ENCODE measurements at regions not wholly inside any gene's neighbourhood (a gene's known extent, or its start where the extent isn't known, plus 50 kb on each side); places are given as distances from the start of the nearest gene placed in this dataset.

- Histone ChIP-seq H3F3A (ENCODE audit: low read depth) (no peaks in the 10 kb centered on the region), H4K20me1 (ENCODE audit: insufficient read depth, low read length, poor library complexity, severe bottlenecking) (no peaks in the 10 kb centered on the region), H3K9me3 (ENCODE audit: insufficient read depth, low read depth, low read length) (no peaks in the 10 kb centered on the region), H3K4me3 (ENCODE audit: low read length, poor library complexity, severe bottlenecking) (no peak overlapping the region), H3K27me3 (ENCODE audit: insufficient read depth, low read length, poor library complexity, severe bottlenecking) (no peaks in the 10 kb centered on the region), H3K9ac (ENCODE audit: low read depth, low read length, poor library complexity, severe bottlenecking) (no peak overlapping the region), H3K36me3 (ENCODE audit: insufficient read depth, low read length) (no peaks in the 10 kb centered on the region), H2AFZ (ENCODE audit: low read length) (no peak overlapping the region), H3K4me2 (ENCODE audit: low read depth, low read length, poor library complexity, severe bottlenecking) (no peak overlapping the region), H3K79me2 (ENCODE audit: insufficient read depth, low read length) (no peaks in the 10 kb centered on the region), H3K9me2 (replicated peaks; ENCODE audit: low read depth, low read length) (no peaks in the 10 kb centered on the region), H3K4me1 (ENCODE audit: insufficient read depth, low read length, poor library complexity, severe bottlenecking) (peaks cover 38% of the 10 kb centered on the region)
- no peak for TF ChIP-seq EZH2phosphoT487 (IDR thresholded peaks at IDR 0.05; ENCODE audit: borderline replicate concordance)
- TF ChIP-seq, protein P1, sequence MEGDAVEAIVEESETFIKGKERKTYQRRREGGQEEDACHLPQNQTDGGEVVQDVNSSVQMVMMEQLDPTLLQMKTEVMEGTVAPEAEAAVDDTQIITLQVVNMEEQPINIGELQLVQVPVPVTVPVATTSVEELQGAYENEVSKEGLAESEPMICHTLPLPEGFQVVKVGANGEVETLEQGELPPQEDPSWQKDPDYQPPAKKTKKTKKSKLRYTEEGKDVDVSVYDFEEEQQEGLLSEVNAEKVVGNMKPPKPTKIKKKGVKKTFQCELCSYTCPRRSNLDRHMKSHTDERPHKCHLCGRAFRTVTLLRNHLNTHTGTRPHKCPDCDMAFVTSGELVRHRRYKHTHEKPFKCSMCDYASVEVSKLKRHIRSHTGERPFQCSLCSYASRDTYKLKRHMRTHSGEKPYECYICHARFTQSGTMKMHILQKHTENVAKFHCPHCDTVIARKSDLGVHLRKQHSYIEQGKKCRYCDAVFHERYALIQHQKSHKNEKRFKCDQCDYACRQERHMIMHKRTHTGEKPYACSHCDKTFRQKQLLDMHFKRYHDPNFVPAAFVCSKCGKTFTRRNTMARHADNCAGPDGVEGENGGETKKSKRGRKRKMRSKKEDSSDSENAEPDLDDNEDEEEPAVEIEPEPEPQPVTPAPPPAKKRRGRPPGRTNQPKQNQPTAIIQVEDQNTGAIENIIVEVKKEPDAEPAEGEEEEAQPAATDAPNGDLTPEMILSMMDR (conservative IDR thresholded peaks at IDR 0.05; ENCODE audit: low read length), result no peak
Observed at GRCh38 chr7:142560166-142560565, 189.1 kb upstream of the PRSS1 start.

DNA sequence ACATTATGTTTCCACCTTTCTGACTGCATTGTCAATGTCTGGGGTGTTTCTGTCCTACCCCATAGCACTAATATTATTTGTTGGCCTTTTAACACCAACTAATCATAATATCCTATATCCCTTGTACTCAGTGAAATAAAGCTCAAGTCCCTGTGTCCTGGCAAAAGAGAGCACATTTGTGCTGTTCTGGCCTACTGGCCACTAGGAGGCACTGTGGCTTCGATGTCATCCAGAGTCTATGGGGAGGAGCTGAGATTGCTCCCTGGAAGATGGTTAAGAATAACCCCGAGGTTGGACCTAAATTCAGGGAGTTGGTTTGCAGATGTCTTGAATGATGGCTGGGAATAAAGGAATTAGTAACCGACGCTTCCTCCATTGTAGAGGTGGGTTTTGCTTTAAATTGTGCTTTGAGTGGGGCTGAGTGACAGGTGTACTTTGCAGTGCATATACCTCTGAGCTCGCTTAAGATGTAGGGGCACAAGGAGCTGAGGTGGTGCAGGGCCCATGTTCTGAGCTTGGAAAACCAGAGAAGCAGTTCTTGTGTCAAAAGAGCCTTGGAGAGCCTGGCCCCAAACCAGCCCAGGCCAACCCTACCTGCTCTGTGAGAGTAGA is 191.2 kb upstream of the PRSS1 start:
- Histone ChIP-seq H3K36me3 (ENCODE audit: insufficient read depth, low read length) (no peaks in the 10 kb centered on the region), H3K4me1 (ENCODE audit: insufficient read depth, low read length, poor library complexity, severe bottlenecking) (peaks cover 34% of the 10 kb centered on the region), H3K27me3 (ENCODE audit: insufficient read depth, low read length, poor library complexity, severe bottlenecking) (no peaks in the 10 kb centered on the region), H3K4me3 (ENCODE audit: low read length, poor library complexity, severe bottlenecking) (no peak overlapping the region), H4K20me1 (ENCODE audit: insufficient read depth, low read length, poor library complexity, severe bottlenecking) (no peaks in the 10 kb centered on the region), H3K9me3 (ENCODE audit: insufficient read depth, low read depth, low read length) (no peaks in the 10 kb centered on the region), H3K79me2 (ENCODE audit: insufficient read depth, low read length) (no peaks in the 10 kb centered on the region), H2AFZ (ENCODE audit: low read length) (no peak overlapping the region), H3K9me2 (replicated peaks; ENCODE audit: low read depth, low read length) (no peaks in the 10 kb centered on the region), H3K4me2 (ENCODE audit: low read depth, low read length, poor library complexity, severe bottlenecking) (peak overlapping the region; percentile 10), H3K9ac (ENCODE audit: low read depth, low read length, poor library complexity, severe bottlenecking) (no peak overlapping the region), H3F3A (ENCODE audit: low read depth) (no peaks in the 10 kb centered on the region)
- TF ChIP-seq, protein P1 (conservative IDR thresholded peaks at IDR 0.05; ENCODE audit: low read length), result peak; percentile 78
- TF ChIP-seq EZH2phosphoT487 (IDR thresholded peaks at IDR 0.05; ENCODE audit: borderline replicate concordance), result no peak

DNA sequence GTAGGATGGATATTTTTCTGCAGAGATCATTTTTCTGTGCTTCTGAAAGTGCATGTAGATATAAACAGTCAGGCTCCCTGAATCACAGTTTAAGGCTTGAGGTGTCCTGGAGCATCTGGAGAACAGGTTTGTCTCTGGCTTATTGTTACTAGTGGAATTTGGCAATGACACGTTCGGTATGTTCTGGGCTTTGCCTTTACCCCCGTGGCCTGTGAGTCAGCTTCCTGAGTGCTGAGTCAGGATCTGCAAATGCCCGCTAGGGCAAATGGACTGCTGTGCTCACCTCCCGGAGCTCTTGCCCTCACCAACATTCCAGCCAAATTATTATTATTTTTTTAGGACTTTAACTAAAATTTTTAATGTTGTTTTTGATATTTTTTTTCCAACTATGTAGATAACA is 192.5 kb upstream of the PRSS1 start:
- no peaks in the 10 kb centered on the region for H4K20me1 ChIP-seq (ENCODE audit: insufficient read depth, low read length, poor library complexity, severe bottlenecking)
- no peak overlapping the region for H2AFZ ChIP-seq (ENCODE audit: low read length)
- no peaks in the 10 kb centered on the region for H3K9me2 ChIP-seq (replicated peaks; ENCODE audit: low read depth, low read length)
- peak overlapping the region; percentile 20 for H3K4me3 ChIP-seq (ENCODE audit: low read length, poor library complexity, severe bottlenecking)
- no peaks in the 10 kb centered on the region for H3K9me3 ChIP-seq (ENCODE audit: insufficient read depth, low read depth, low read length)
- no peaks in the 10 kb centered on the region for H3K27me3 ChIP-seq (ENCODE audit: insufficient read depth, low read length, poor library complexity, severe bottlenecking)
- peak overlapping the region; percentile 30 for H3K9ac ChIP-seq (ENCODE audit: low read depth, low read length, poor library complexity, severe bottlenecking)
- H3K4me2 ChIP-seq (ENCODE audit: low read depth, low read length, poor library complexity, severe bottlenecking), result peak overlapping the region; percentile 44
- no peaks in the 10 kb centered on the region for H3K36me3 ChIP-seq (ENCODE audit: insufficient read depth, low read length)
- no peaks in the 10 kb centered on the region for H3K79me2 ChIP-seq (ENCODE audit: insufficient read depth, low read length)
- H3F3A ChIP-seq (ENCODE audit: low read depth), result no peaks in the 10 kb centered on the region
- TF ChIP-seq, protein P1 (conservative IDR thresholded peaks at IDR 0.05; ENCODE audit: low read length), result no peak
- TF ChIP-seq EZH2phosphoT487 (IDR thresholded peaks at IDR 0.05; ENCODE audit: borderline replicate concordance), result no peak
- H3K4me1 ChIP-seq (ENCODE audit: insufficient read depth, low read length, poor library complexity, severe bottlenecking), result peaks cover 28% of the 10 kb centered on the region

Data from Loucy (cell line).